Progenitor cell of endocrine pancreas (in vitro differentiated cells): ENCODE measurements at regions not wholly inside any gene's neighbourhood (a gene's known extent, or its start where the extent isn't known, plus 50 kb on each side); places are given as distances from the start of the nearest gene placed in this dataset.
A peak's percentile ranks its signal among the peaks of the same experiment; 100 is the strongest.

Source experiments
- DNase-seq: peaks from one replicate; pipeline ENCODE4 v3.0.0; 2021; ENCODE audit warnings: low spot score; ENCODE audit not compliant: unreplicated experiment
- H3K27ac Mint-ChIP-seq: 2 replicates; pipeline ENCODE4 v1.8.0; 2021; ENCODE audit warnings: mild to moderate bottlenecking, moderate library complexity, mixed read lengths
- H3K27me3 Mint-ChIP-seq: 2 replicates; pipeline ENCODE4 v1.8.0; 2021; ENCODE audit warnings: mixed read lengths
- H3K36me3 Mint-ChIP-seq: 2 replicates; pipeline ENCODE4 v1.8.0; 2022; ENCODE audit warnings: mixed read lengths; ENCODE audit not compliant: insufficient read depth
- H3K4me1 Mint-ChIP-seq: 2 replicates; pipeline ENCODE4 v1.8.0; 2021; ENCODE audit warnings: low read depth, mixed read lengths
- H3K4me3 Mint-ChIP-seq: 2 replicates; pipeline ENCODE4 v1.8.0; 2021; ENCODE audit warnings: low read depth, mild to moderate bottlenecking, moderate library complexity, mixed read lengths
- H3K9me3 Mint-ChIP-seq: 2 replicates; pipeline ENCODE4 v1.8.0; 2021; ENCODE audit warnings: low read depth, mixed read lengths
- TF ChIP-seq, protein P1 (sequence below): fragments of 200-600 bp; sonication (generic); IDR thresholded peaks from one replicate; pipeline ENCODE4 v1.5.0; 2021; ENCODE audit warnings: antibody characterized with exemption, mild to moderate bottlenecking; ENCODE audit not compliant: unreplicated experiment

- no peaks in the 10 kb centered on the region for H3K4me1 Mint-ChIP-seq
- H3K9me3 Mint-ChIP-seq: no peaks in the 10 kb centered on the region
- H3K27me3 Mint-ChIP-seq: no peaks in the 10 kb centered on the region
- no peak overlapping the region for H3K4me3 Mint-ChIP-seq
- no peaks in the 10 kb centered on the region for H3K36me3 Mint-ChIP-seq
- no peak for DNase-seq
- TF ChIP-seq, protein P1, sequence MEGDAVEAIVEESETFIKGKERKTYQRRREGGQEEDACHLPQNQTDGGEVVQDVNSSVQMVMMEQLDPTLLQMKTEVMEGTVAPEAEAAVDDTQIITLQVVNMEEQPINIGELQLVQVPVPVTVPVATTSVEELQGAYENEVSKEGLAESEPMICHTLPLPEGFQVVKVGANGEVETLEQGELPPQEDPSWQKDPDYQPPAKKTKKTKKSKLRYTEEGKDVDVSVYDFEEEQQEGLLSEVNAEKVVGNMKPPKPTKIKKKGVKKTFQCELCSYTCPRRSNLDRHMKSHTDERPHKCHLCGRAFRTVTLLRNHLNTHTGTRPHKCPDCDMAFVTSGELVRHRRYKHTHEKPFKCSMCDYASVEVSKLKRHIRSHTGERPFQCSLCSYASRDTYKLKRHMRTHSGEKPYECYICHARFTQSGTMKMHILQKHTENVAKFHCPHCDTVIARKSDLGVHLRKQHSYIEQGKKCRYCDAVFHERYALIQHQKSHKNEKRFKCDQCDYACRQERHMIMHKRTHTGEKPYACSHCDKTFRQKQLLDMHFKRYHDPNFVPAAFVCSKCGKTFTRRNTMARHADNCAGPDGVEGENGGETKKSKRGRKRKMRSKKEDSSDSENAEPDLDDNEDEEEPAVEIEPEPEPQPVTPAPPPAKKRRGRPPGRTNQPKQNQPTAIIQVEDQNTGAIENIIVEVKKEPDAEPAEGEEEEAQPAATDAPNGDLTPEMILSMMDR: no peak
- H3K27ac Mint-ChIP-seq: no peak overlapping the region
Observed at GRCh38 chrX:4850312-4850711, 1136.9 kb upstream of the PRKX start.

DNA sequence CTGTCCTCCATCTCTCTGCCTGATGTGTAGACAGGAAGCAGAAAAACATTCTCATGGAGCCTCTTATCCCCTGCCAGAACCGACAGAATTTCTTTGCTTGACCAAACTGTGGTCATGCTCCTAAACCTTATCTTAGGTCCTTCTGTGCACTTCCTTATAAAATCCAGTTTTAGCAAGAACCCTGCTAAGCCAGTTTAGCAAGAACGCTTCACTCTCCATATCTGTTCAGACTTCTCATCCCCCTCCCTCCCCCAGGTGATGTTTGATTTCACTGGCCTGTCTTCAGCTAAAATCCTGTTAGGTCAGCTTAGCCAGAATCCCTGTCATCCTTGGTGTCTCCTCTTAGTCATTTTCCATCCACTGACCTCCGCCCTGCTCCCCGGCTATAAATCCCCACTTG, 1130.9 kb upstream of the PRKX start:
- Mint-ChIP-seq H3K9me3 (peaks cover 3% of the 10 kb centered on the region), H3K4me1 (peaks cover 14% of the 10 kb centered on the region), H3K27me3 (no peaks in the 10 kb centered on the region), H3K36me3 (no peaks in the 10 kb centered on the region), H3K4me3 (no peak overlapping the region), H3K27ac (peak overlapping the region; percentile 22)
- no peak for DNase-seq
- TF ChIP-seq, protein P1: no peak

DNA sequence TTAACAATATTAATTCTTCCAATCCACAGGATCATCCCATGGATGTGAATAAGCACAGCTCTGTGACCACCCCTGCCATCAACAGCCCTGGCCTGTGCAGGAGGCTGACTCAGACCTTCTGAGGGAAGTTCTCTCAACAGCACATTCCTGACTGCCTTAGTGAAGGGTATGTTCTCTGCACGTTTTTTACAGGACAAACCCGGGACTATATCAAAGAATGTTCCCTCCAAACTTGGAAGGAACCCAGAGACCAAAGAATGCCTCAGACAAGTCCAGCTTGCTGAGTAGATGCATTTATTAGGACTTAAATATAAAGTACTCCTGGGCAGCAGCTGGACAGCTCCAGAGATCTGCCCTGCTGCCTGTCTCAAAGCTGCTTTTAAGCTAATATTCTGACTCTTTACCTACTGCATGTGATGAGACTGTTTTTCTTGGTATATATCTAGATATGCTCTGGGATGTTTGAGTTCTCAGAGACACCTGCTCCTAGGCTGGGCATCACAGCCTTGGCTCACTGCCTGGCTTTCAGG, 1127.8 kb upstream of the PRKX start:
- DNase-seq: no peak
- Mint-ChIP-seq H3K9me3 (peaks cover 3% of the 10 kb centered on the region), H3K4me3 (no peak overlapping the region), H3K27ac (no peak overlapping the region), H3K27me3 (no peaks in the 10 kb centered on the region), H3K36me3 (no peaks in the 10 kb centered on the region), H3K4me1 (peaks cover 14% of the 10 kb centered on the region)
- TF ChIP-seq, protein P1: no peak

DNA sequence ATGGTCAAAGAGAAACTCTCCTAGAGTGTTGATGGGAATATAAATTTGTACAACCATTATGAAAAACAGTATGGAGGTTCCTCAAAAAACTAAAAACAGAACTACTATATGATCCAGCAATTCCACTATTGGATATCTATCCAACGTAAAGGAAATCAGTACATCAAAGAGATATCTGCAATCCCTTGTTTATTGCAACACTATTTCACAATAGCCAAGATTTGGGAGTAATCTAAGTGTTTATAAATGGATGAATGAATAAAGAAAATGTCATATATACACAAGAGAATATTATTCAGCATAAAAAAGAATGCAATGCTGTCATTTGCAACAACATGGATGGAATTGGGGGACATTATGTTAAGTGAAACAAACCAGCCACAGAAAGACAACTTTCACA, 1118.1 kb upstream of the PRKX start:
- TF ChIP-seq, protein P1: no peak
- H3K27ac Mint-ChIP-seq: peak overlapping the region; percentile 96
- H3K9me3 Mint-ChIP-seq: peaks cover 6% of the 10 kb centered on the region
- peaks cover 10% of the 10 kb centered on the region for H3K4me1 Mint-ChIP-seq
- DNase-seq: no peak
- no peaks in the 10 kb centered on the region for H3K27me3 Mint-ChIP-seq
- H3K36me3 Mint-ChIP-seq: no peaks in the 10 kb centered on the region
- H3K4me3 Mint-ChIP-seq: no peak overlapping the region

GRCh38 chrX:4830880-4831557, 1117.6 kb upstream of the PRKX start:
- DNase-seq: no peak
- peaks cover 6% of the 10 kb centered on the region for H3K9me3 Mint-ChIP-seq
- peaks cover 10% of the 10 kb centered on the region for H3K4me1 Mint-ChIP-seq
- H3K27me3 Mint-ChIP-seq: no peaks in the 10 kb centered on the region
- no peaks in the 10 kb centered on the region for H3K36me3 Mint-ChIP-seq
- peak overlapping the region; percentile 96 for H3K27ac Mint-ChIP-seq
- no peak overlapping the region for H3K4me3 Mint-ChIP-seq
- TF ChIP-seq, protein P1: no peak
